ENCODE measurements at regions not wholly inside any gene's neighbourhood (a gene's known extent, or its start where the extent isn't known, plus 50 kb on each side); places are given as distances from the start of the nearest gene placed in this dataset.
A peak's percentile ranks its signal among the peaks of the same experiment; 100 is the strongest.

- no peak overlapping the region for H3K4me3 ChIP-seq
- Mint-ChIP-seq H3K9me3 (no peaks in the 10 kb centered on the region), H3K27me3 (ENCODE audit: insufficient read depth, low read depth, poor library complexity) (peaks cover 4% of the 10 kb centered on the region), H3K4me1 (peaks cover 8% of the 10 kb centered on the region), H3K27ac (no peak overlapping the region), H3K4me3 (no peak overlapping the region), H3K36me3 (ENCODE audit: low read depth) (no peaks in the 10 kb centered on the region)
- TF ChIP-seq JUNB (IDR thresholded peaks at IDR 0.05; ENCODE audit: unreplicated experiment): no peak
- no peak for TF ChIP-seq REST (IDR thresholded peaks at IDR 0.05; ENCODE audit: unreplicated experiment)
- no peak for TF ChIP-seq STAT1 (IDR thresholded peaks at IDR 0.05; ENCODE audit: unreplicated experiment)
- no peak for TF ChIP-seq CTCF (conservative IDR thresholded peaks at IDR 0.05; ENCODE audit: low read depth in 2 of 2)
- TF ChIP-seq ZNF331 (CRISPR knock-in tag; IDR thresholded peaks at IDR 0.05; ENCODE audit: low read depth): no peak
- no peak for TF ChIP-seq ZNF114 (CRISPR knock-in tag; IDR thresholded peaks at IDR 0.05)
- TF ChIP-seq POLR2AphosphoS5 (IDR thresholded peaks at IDR 0.05; ENCODE audit: low read depth): no peak
- TF ChIP-seq ZNF462 (CRISPR knock-in tag; IDR thresholded peaks at IDR 0.05): no peak
- no peak for TF ChIP-seq CREB1 (CRISPR knock-in tag; IDR thresholded peaks at IDR 0.05; ENCODE audit: low read depth)
- TF ChIP-seq NANOG (IDR thresholded peaks at IDR 0.05; ENCODE audit: borderline replicate concordance): no peak
- no peak for TF ChIP-seq EZH2 (IDR thresholded peaks at IDR 0.05; ENCODE audit: low read depth, unreplicated experiment)
- no peak for TF ChIP-seq EZH2phosphoT487 (IDR thresholded peaks at IDR 0.05; ENCODE audit: unreplicated experiment)
- TF ChIP-seq ETS1 (IDR thresholded peaks at IDR 0.05): no peak
- H2AFZ ChIP-seq: peak overlapping the region; percentile 43; the same call in 1 of the 2 replicates
- H3K4me2 ChIP-seq: no peak overlapping the region
- H3K27me3 ChIP-seq (ENCODE audit: insufficient read depth): no peaks in the 10 kb centered on the region
- no peaks in the 10 kb centered on the region for H3K4me1 ChIP-seq (ENCODE audit: insufficient read depth)
- DNase-seq (ENCODE audit: low spot score): no peak
- no peaks in the 10 kb centered on the region for H3K9me2 ChIP-seq (ENCODE audit: insufficient read depth)
- no peaks in the 10 kb centered on the region for H4K20me1 ChIP-seq (replicated peaks; ENCODE audit: insufficient read depth)
- H3F3A ChIP-seq (replicated peaks; ENCODE audit: low read depth): no peaks in the 10 kb centered on the region
- no peaks in the 10 kb centered on the region for H3K36me3 ChIP-seq (ENCODE audit: insufficient read depth)
- no peak overlapping the region for H3K27ac ChIP-seq (ENCODE audit: low read depth)
- ATAC-seq: no peak
- H3K79me2 ChIP-seq (replicated peaks; ENCODE audit: insufficient read depth): no peaks in the 10 kb centered on the region
Observed at GRCh38 chr21:29230551-29231261, 68.0 kb upstream of the BACH1 start.

All from GM23338 (cell line).